Psoas muscle (tissue), 7 donors: ENCODE measurements at regions not wholly inside any gene's neighbourhood (a gene's known extent, or its start where the extent isn't known, plus 50 kb on each side); places are given as distances from the start of the nearest gene placed in this dataset.

Experiments
- ATAC-seq, 4 donors: fragments of 200-7000 bp; cut with Tn5 transposase; one replicate each; pipeline ENCODE4 v1.9.1; 2020; ENCODE audit warnings: moderate library complexity in 3 of 4, mild to moderate bottlenecking in 2 of 4
- DNase-seq, 2 donors: peaks; one replicate each; pipeline ENCODE4 v3.0.0-alpha.2; 2020
- H3K27ac ChIP-seq: fragments of 200-600 bp; one replicate; pipeline ENCODE4 v1.8.0; 2022
- H3K27me3 ChIP-seq, 3 donors: fragments of 200-600 bp in 1 of 3; one replicate each; pipeline versions ENCODE4 v1.6.1 to v1.8.0; 2013 to 2022; ENCODE audit warnings: low read length in 2 of 3, mild to moderate bottlenecking in 2 of 3, moderate library complexity in 1 of 3; ENCODE audit not compliant: insufficient read depth in 3 of 3
- H3K36me3 ChIP-seq, 2 donors: fragments of 200-600 bp in 1 of 2; one replicate each; pipeline versions ENCODE4 v1.6.1 to v1.8.0; 2013 to 2022; ENCODE audit warnings: low read depth in 1 of 2, mild to moderate bottlenecking in 1 of 2, moderate library complexity in 1 of 2; ENCODE audit not compliant: insufficient read depth in 1 of 2
- H3K4me1 ChIP-seq: fragments of 200-600 bp; one replicate; pipeline ENCODE4 v1.8.0; 2022
- H3K4me3 ChIP-seq: fragments of 200-600 bp; one replicate; pipeline ENCODE4 v1.8.0; 2022; ENCODE audit warnings: mild to moderate bottlenecking
- H3K9me3 ChIP-seq: fragments of 200-600 bp; one replicate; pipeline ENCODE4 v1.8.0; 2022
- WGBS, 3 donors: extraction: QIAGEN DNeasy Blood & Tissue Kit; methylation state at CpG; one replicate each; pipeline versions ENCODE4 v1.1.6 to v1.1.7; 2013; 5-methylcytosine and 5-hydroxymethylcytosine counted together
- intact Hi-C, 2 donors: fragments of 100-400 bp; cut with DNase I; formaldehyde crosslinking; loops; one replicate each; pipeline versions ENCODE4 v1.11.0 to v1.14.2; 2022
- TF ChIP-seq, protein P1 (sequence below): fragments of 200-600 bp; IDR thresholded peaks from one replicate; pipeline ENCODE4 v1.8.0; 2022; ENCODE audit warnings: antibody characterized with exemption
- donor health status: healthy with polysubstance abuse.
- donor health status: DM: no; HTN: no; CAD: no; lungs with moderate emphysema.
- donor health status: Bipolar disorder and iron deficiency.
- donor health status: healthy.
- donor health status: DM: yes; HTN: yes; CAD: no.
- donor health status: DM: no; HTN: no; CAD: no.
- donor health status: DM: yes; HTN: yes; CAD: no.

DNA sequence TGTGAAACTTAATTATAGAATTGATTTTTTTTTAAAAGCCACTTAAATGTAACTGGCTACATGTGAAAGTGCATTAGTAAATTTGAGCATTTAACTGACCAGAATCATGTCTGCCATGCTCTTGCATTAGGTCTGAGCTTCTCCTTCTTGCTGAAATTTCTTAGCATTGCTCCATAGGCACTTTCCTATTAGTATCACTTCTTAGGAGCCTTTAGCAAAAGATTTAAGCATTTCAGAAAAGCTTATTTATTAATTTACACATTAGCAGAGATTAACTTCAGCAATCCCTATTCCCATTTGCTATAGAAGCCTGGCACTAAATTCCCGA lies 211.0 kb downstream of the SNX18 start:
- 92 to 97% (median 93%) methylated on average over 1 of the region's 1 CpG for WGBS, 3 donors
- intact Hi-C loops = no loop called here
- TF ChIP-seq, protein P1, sequence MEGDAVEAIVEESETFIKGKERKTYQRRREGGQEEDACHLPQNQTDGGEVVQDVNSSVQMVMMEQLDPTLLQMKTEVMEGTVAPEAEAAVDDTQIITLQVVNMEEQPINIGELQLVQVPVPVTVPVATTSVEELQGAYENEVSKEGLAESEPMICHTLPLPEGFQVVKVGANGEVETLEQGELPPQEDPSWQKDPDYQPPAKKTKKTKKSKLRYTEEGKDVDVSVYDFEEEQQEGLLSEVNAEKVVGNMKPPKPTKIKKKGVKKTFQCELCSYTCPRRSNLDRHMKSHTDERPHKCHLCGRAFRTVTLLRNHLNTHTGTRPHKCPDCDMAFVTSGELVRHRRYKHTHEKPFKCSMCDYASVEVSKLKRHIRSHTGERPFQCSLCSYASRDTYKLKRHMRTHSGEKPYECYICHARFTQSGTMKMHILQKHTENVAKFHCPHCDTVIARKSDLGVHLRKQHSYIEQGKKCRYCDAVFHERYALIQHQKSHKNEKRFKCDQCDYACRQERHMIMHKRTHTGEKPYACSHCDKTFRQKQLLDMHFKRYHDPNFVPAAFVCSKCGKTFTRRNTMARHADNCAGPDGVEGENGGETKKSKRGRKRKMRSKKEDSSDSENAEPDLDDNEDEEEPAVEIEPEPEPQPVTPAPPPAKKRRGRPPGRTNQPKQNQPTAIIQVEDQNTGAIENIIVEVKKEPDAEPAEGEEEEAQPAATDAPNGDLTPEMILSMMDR = no peak
- Histone ChIP-seq H3K4me3 (no peak overlapping the region), H3K27ac (no peak overlapping the region), H3K9me3 (no peaks in the 10 kb centered on the region), H3K4me1 (no peaks in the 10 kb centered on the region), H3K36me3 (no peaks in the 10 kb centered on the region), H3K27me3 (no peaks in the 10 kb centered on the region)
- DNase-seq = no peak
- ATAC-seq = no peak

DNA sequence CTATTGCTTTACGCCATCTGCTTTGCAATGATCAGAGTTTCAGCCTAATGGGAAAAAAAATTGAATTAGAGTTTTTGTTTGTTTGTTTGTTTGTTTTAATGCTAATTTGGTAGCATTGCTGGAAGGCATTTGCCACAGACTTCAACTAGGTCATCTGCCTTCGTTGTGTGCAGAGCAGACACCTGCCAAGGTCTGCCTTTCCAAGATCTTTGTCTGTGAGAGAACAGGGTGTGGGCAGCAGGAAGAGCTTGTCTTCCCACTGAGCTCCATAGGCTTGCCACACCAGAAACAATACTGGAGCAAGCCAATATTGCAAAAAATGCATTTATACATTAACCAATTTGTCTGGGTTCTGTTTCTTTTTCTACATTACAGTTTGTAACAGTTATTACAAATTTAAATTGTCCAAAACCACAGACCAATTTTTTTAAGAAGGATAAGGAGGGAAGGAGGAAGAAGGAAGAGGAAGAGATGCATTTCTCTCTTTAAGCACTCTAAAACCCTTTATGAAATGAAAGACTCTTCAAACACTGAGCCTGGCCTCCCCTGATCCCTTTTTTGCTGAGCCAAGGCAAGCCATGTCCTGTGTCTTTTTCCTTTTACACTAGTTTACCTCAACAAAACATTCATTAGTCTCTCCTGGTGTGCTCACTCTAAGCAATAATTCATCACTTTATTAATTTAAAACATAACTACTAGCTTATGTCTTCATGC lies 210.5 kb downstream of the SNX18 start:
- no peak for DNase-seq
- no peak for ATAC-seq
- intact Hi-C loops = no loop called here
- Histone ChIP-seq H3K36me3 (no peaks in the 10 kb centered on the region), H3K27me3 (no peaks in the 10 kb centered on the region), H3K4me1 (no peaks in the 10 kb centered on the region), H3K27ac (no peak overlapping the region), H3K9me3 (no peaks in the 10 kb centered on the region), H3K4me3 (no peak overlapping the region)
- WGBS, 3 donors = 53 to 54% (median 54%) methylated on average over 2 of the region's 2 CpGs
- TF ChIP-seq, protein P1 = no peak

DNA sequence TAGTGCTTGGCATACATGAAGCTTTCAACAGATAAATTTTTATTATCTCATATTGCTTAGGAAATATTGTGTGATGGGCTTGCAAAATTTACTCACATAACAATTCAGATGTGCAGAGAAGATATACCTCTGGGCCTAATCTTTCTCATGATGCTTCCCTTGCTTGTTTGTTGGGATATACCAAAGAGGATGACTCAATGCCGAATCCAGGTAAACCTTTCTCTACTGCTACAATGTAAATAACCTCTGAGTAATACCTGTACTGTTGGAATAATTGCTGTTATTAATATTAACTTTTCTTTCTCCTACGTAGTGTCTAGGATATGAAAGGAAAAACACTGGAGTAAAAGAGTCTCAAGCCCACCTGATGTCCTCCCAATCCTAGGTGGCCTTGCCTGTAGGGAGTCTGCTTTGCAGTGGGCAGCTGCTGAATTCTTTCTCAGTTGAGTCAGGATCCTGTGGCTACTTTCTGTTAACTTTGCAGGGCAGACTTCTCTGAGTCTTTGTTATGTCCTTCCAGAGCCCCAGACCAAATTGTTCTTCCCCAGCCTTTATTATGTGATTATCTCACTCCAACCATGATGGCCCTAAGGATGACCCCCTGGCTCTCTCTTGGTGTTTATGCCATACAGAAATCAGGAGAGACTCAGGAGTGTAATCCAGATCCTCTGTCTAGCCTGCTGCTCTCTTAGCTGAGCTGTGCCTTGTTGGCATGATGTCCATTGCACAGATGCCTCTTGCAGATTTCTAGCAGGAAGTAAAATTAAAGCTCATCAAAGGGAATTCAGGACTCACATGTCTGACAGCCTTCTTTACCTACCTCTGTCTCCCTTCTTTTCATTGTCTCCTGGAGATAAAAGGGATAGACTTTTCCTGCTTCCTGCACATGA lies 208.1 kb downstream of the SNX18 start:
- intact Hi-C loops = no loop called here
- H3K9me3 ChIP-seq = no peaks in the 10 kb centered on the region
- H3K27ac ChIP-seq = no peak overlapping the region
- H3K4me1 ChIP-seq = no peaks in the 10 kb centered on the region
- no peaks in the 10 kb centered on the region for H3K36me3 ChIP-seq
- DNase-seq (no peak), ATAC-seq (no peak)
- H3K4me3 ChIP-seq = no peak overlapping the region
- 48 to 97% (median 50%) methylated on average over 2 of the region's 2 CpGs for WGBS, 3 donors
- TF ChIP-seq, protein P1 = no peak
- no peaks in the 10 kb centered on the region for H3K27me3 ChIP-seq

DNA sequence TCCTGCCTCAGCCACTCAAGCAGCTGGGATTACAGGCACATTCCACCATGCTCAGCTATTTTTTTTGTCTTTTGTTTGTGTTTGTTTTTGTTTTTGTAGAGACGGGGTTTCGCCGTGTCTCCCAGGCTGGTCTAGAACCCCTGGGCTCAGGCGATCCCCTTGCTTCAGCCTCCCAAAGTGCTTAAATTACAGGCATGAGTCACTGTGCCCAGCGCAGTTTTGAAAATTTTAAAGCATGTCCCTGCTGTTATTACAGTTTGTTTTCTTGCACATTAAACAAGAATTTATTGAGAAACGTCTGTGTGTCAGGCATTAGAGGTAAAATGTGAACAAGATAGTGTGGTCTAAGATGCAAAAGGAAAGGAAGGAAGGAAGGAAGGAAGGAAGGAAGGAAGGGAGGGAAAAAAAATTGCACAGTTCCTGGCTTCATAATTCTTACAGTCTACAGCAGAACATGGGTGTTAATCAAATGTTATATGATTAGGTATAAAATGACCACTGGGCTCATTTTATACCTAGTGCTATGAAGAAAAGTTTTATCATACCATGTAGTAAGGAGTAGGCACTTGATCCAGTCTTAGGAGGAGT lies 205.4 kb downstream of the SNX18 start:
- ATAC-seq (no peak), DNase-seq (no peak)
- Histone ChIP-seq H3K27ac (no peak overlapping the region), H3K36me3 (no peaks in the 10 kb centered on the region), H3K9me3 (no peaks in the 10 kb centered on the region), H3K4me1 (no peaks in the 10 kb centered on the region), H3K27me3 (no peaks in the 10 kb centered on the region), H3K4me3 (no peak overlapping the region)
- TF ChIP-seq, protein P1 = no peak
- 39 to 73% (median 62%) methylated on average over 6 of the region's 6 CpGs for WGBS, 3 donors
- intact Hi-C loops = no loop called here
